SK-N-SH (cell line): ENCODE measurements at regions not wholly inside any gene's neighbourhood (a gene's known extent, or its start where the extent isn't known, plus 50 kb on each side); places are given as distances from the start of the nearest gene placed in this dataset.

Experiments
- CTCF ChIA-PET: fragments of 300-600, 350-600 bp; formaldehyde crosslinking; extraction: SDS; loops from one replicate; lab custom pipeline; 2021; lab: Yijun Ruan, JAX
- POLR2A ChIA-PET: fragments of 350-600 bp; sonication (Branson Sonifier 250); formaldehyde crosslinking; extraction: SDS; loops from one replicate; lab custom pipeline; 2020; ENCODE audit warnings: antibody characterized with exemption, inconsistent platforms; lab: Yijun Ruan, JAX
- DNase-seq: peaks from one replicate; pipeline ENCODE4 v3.0.0; 2012
- H2AFZ ChIP-seq: fragments of 200-600 bp; sonication (generic); 2 replicates; pipeline ENCODE4 v1.8.1; 2016; ENCODE audit warnings: antibody characterized with exemption, mild to moderate bottlenecking, low read depth
- H3F3A ChIP-seq: fragments of 200-600 bp; sonication (generic); replicated peaks from 2 replicates; pipeline ENCODE3; 2016; ENCODE audit warnings: antibody characterized with exemption, mild to moderate bottlenecking; ENCODE audit not compliant: insufficient read depth
- H3K27ac ChIP-seq, 2 experiments: fragments of 200-500 bp in 1 of 2; fragments of 200-600 bp in 1 of 2; sonication (Bioruptor generic) in 1 of 2; sonication (generic), shearing (Covaris generic) in 1 of 2; 2 replicates each; pipeline versions ENCODE4 v1.5.1 to v1.6.1; 2014 to 2016; ENCODE audit warnings: low read depth in 2 of 2, inconsistent platforms in 1 of 2, low read length in 1 of 2, mild to moderate bottlenecking in 1 of 2, mixed read lengths in 1 of 2
- H3K27me3 ChIP-seq: fragments of 200-600 bp; sonication (generic), shearing (Covaris generic); 2 replicates; pipeline ENCODE4 v1.6.1; 2016; ENCODE audit warnings: mixed run types; ENCODE audit not compliant: insufficient read depth
- H3K36me3 ChIP-seq, 2 experiments: fragments of 200-500 bp in 1 of 2; fragments of 200-600 bp in 1 of 2; sonication (Bioruptor generic) in 1 of 2; sonication (generic) in 1 of 2; replicated peaks in 1 of 2; 2 replicates each; pipeline versions ENCODE3 to v1.5.1; 2014 to 2016; ENCODE audit warnings: low read length in 1 of 2, mild to moderate bottlenecking in 1 of 2; ENCODE audit not compliant: insufficient read depth in 2 of 2, control insufficient read depth in 1 of 2
- H3K4me1 ChIP-seq, 2 experiments: fragments of 200-500 bp in 1 of 2; fragments of 200-600 bp in 1 of 2; sonication (Bioruptor generic) in 1 of 2; sonication (generic), shearing (Covaris generic) in 1 of 2; 2 replicates each; pipeline versions ENCODE4 v1.5.1 to v1.6.1; 2014 to 2016; ENCODE audit warnings: low read depth in 1 of 2, low read length in 1 of 2, mixed run types in 1 of 2; ENCODE audit not compliant: insufficient read depth in 2 of 2, control insufficient read depth in 1 of 2
- H3K4me2 ChIP-seq: fragments of 200-600 bp; sonication (generic), shearing (Covaris generic); 2 replicates; pipeline ENCODE4 v1.6.1; 2017; ENCODE audit warnings: mixed run types
- H3K4me3 ChIP-seq, 2 experiments: fragments of 200-500 bp in 1 of 2; fragments of 200-600 bp in 1 of 2; sonication (Bioruptor generic) in 1 of 2; sonication (generic), shearing (Covaris generic) in 1 of 2; 2 replicates each; pipeline versions ENCODE4 v1.5.1 to v1.8.1; 2014 to 2016; ENCODE audit warnings: low read depth in 2 of 2, inconsistent platforms in 1 of 2, low read length in 1 of 2, mild to moderate bottlenecking in 1 of 2, mixed read lengths in 1 of 2, moderate library complexity in 1 of 2
- H3K79me2 ChIP-seq: fragments of 200-600 bp; sonication (generic); 2 replicates; pipeline ENCODE4 v1.8.1; 2017; ENCODE audit warnings: mild to moderate bottlenecking; ENCODE audit not compliant: insufficient read depth
- H3K9ac ChIP-seq: fragments of 200-600 bp; sonication (generic); 2 replicates; pipeline ENCODE4 v1.6.1; 2017; ENCODE audit warnings: mixed run types
- H3K9me2 ChIP-seq: fragments of 200-600 bp; sonication (generic); 2 replicates; pipeline ENCODE4 v1.6.1; 2017; ENCODE audit warnings: mixed run types
- H3K9me3 ChIP-seq: fragments of 200-600 bp; sonication (generic); 2 replicates; pipeline ENCODE4 v1.6.1; 2017; ENCODE audit warnings: mixed run types, mild to moderate bottlenecking, moderate library complexity
- H4K20me1 ChIP-seq: fragments of 200-600 bp; sonication (generic); 2 replicates; pipeline ENCODE4 v1.6.1; 2017; ENCODE audit warnings: mild to moderate bottlenecking, mixed run types; ENCODE audit not compliant: insufficient read depth
- CHD2 ChIP-seq: fragments of 150-350 bp; IDR thresholded peaks from 2 replicates; pipeline ENCODE4 v1.6.1; 2018; ENCODE audit warnings: low read length; ENCODE audit not compliant: partially characterized antibody
- EP300 ChIP-seq, 2 experiments: IDR thresholded peaks; 2 replicates each; pipeline versions ENCODE4 v1.4.0 to v1.6.1; 2012; ENCODE audit warnings: borderline replicate concordance in 1 of 2, low read depth in 1 of 2, low read length in 1 of 2
- EZH2phosphoT487 ChIP-seq: fragments of 200-600 bp; sonication (generic); IDR thresholded peaks from 2 replicates; pipeline ENCODE4 v1.6.1; 2017; ENCODE audit warnings: low read depth, mixed run types, mild to moderate bottlenecking, antibody characterized with exemption, moderate library complexity, borderline replicate concordance
- FOXJ3 ChIP-seq: sonication (generic); formaldehyde crosslinking; IDR thresholded peaks from 2 replicates; pipeline ENCODE4 v1.5.1; 2020; ENCODE audit warnings: mild to moderate bottlenecking, missing genetic modification reagents
- FOXM1 ChIP-seq: IDR thresholded peaks from 2 replicates; pipeline ENCODE4 v1.4.0; 2012; ENCODE audit warnings: low read depth, mild to moderate bottlenecking
- GATA2 ChIP-seq: sonication (generic); formaldehyde crosslinking; IDR thresholded peaks from 2 replicates; pipeline ENCODE4 v1.5.0; 2020; ENCODE audit warnings: mild to moderate bottlenecking, missing genetic modification reagents
- MEF2A ChIP-seq: IDR thresholded peaks from 2 replicates; pipeline ENCODE4 v1.4.0; 2012; ENCODE audit warnings: low read depth, borderline replicate concordance
- MXI1 ChIP-seq: IDR thresholded peaks from 2 replicates; pipeline ENCODE4 v1.6.1; 2012; ENCODE audit warnings: mild to moderate bottlenecking, low read depth, low read length, improper control_type of control experiment
- PBX3 ChIP-seq: IDR thresholded peaks from 2 replicates; pipeline ENCODE4; 2012
- POLR2AphosphoS5 ChIP-seq: IDR thresholded peaks from 2 replicates; pipeline ENCODE4 v1.6.1; 2012; ENCODE audit warnings: low read depth, low read length
- SMC3 ChIP-seq: IDR thresholded peaks from 2 replicates; pipeline ENCODE4 v1.6.1; 2012; ENCODE audit warnings: low read depth, low read length, improper control_type of control experiment
- TEAD4 ChIP-seq: IDR thresholded peaks from 2 replicates; pipeline ENCODE4 v1.4.0; 2012; ENCODE audit warnings: mild to moderate bottlenecking, borderline replicate concordance; ENCODE audit not compliant: insufficient read depth
- YY1 ChIP-seq: IDR thresholded peaks from 2 replicates; pipeline ENCODE4 v1.4.0; 2012; ENCODE audit warnings: low read depth, mild to moderate bottlenecking
- WGBS: methylation state at CpG from one replicate; pipeline ENCODE4 v1.1.6; 2017; ENCODE audit warnings: low lambda C conversion rate; 5-methylcytosine and 5-hydroxymethylcytosine counted together
- TF ChIP-seq, protein P1 (sequence below): IDR thresholded peaks from 2 replicates; pipeline ENCODE4 v1.4.0; 2012; ENCODE audit warnings: low read depth, borderline replicate concordance

- WGBS = 59% methylated on average over 4 of the region's 4 CpGs
- H3K79me2 ChIP-seq = no peaks in the 10 kb centered on the region
- no peak overlapping the region for H3K4me2 ChIP-seq
- no peaks in the 10 kb centered on the region for H3K9me2 ChIP-seq
- H3K4me1 ChIP-seq = peaks cover 0 to 19% of the 10 kb centered on the region in 2 experiments; a peak in 1 of 4 replicates
- no peaks in the 10 kb centered on the region for H3F3A ChIP-seq
- H3K9me3 ChIP-seq = no peaks in the 10 kb centered on the region
- H3K36me3 ChIP-seq = no peaks in the 10 kb centered on the region
- ChIA-PET POLR2A (interaction anchor here (1.8 kb wide), 1 partner anchor 152 kb away, joined by 5 read pairs; the partner anchor contains the start of gene CPEB4), CTCF (no interaction called here)
- no peaks in the 10 kb centered on the region for H4K20me1 ChIP-seq
- no peak overlapping the region for H3K27ac ChIP-seq
- H2AFZ ChIP-seq = no peak overlapping the region
- no peak for DNase-seq
- no peaks in the 10 kb centered on the region for H3K27me3 ChIP-seq
- H3K4me3 ChIP-seq = no peak overlapping the region
- no peak overlapping the region for H3K9ac ChIP-seq
- no peak for TF ChIP-seq GATA2 (CRISPR knock-in tag)
- no peak for TF ChIP-seq SMC3
- no peak for TF ChIP-seq MXI1
- TF ChIP-seq MEF2A = no peak
- TF ChIP-seq POLR2AphosphoS5 = no peak
- TF ChIP-seq, protein P1, sequence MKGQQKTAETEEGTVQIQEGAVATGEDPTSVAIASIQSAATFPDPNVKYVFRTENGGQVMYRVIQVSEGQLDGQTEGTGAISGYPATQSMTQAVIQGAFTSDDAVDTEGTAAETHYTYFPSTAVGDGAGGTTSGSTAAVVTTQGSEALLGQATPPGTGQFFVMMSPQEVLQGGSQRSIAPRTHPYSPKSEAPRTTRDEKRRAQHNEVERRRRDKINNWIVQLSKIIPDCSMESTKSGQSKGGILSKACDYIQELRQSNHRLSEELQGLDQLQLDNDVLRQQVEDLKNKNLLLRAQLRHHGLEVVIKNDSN = no peak
- no peak for TF ChIP-seq FOXM1
- TF ChIP-seq FOXJ3 (CRISPR knock-in tag) = no peak
- no peak for TF ChIP-seq YY1
- no peak for TF ChIP-seq CHD2
- TF ChIP-seq PBX3 = no peak
- TF ChIP-seq TEAD4 = no peak
- TF ChIP-seq EP300 (IDR thresholded peaks at IDR 0.05; ENCODE audit: borderline replicate concordance in 1 of 2, low read depth in 1 of 2, low read length in 1 of 2) = no peak
Observed at GRCh38 chr5:173736374-173736773, 119.9 kb upstream of the BOD1 start.

- no peaks in the 10 kb centered on the region for H3K9me3 ChIP-seq
- no peaks in the 10 kb centered on the region for H3F3A ChIP-seq
- H3K4me1 ChIP-seq = peaks cover 0 to 16% of the 10 kb centered on the region in 2 experiments; a peak in 1 of 4 replicates
- no peak for DNase-seq
- H3K9ac ChIP-seq = no peak overlapping the region
- H3K36me3 ChIP-seq = no peaks in the 10 kb centered on the region
- H3K27ac ChIP-seq = no peak overlapping the region
- POLR2A ChIA-PET = no interaction called here
- no peak for TF ChIP-seq EZH2phosphoT487
- no peak overlapping the region for H3K4me3 ChIP-seq
- no peak overlapping the region for H3K4me2 ChIP-seq
- CTCF ChIA-PET = no interaction called here
- H3K9me2 ChIP-seq = no peaks in the 10 kb centered on the region
- 79% methylated on average over 7 of the region's 8 CpGs for WGBS
- no peaks in the 10 kb centered on the region for H4K20me1 ChIP-seq
- no peaks in the 10 kb centered on the region for H3K27me3 ChIP-seq
- H3K79me2 ChIP-seq = no peaks in the 10 kb centered on the region
- H2AFZ ChIP-seq = no peak overlapping the region
Observed at GRCh38 chr5:173736923-173737412, 120.5 kb upstream of the BOD1 start.
